Right lobe of liver (tissue), 4 donors: ENCODE measurements at regions not wholly inside any gene's neighbourhood (a gene's known extent, or its start where the extent isn't known, plus 50 kb on each side); places are given as distances from the start of the nearest gene placed in this dataset.

Experiments
- CTCF ChIP-seq, 4 donors: fragments of 200-600 bp in 3 of 4; fragments of 450-650 bp in 1 of 4; IDR thresholded peaks; one replicate each; pipeline versions ENCODE4 v1.5.1 to v1.8.0; 2016 to 2022; ENCODE audit warnings: antibody characterized with exemption in 4 of 4, mild to moderate bottlenecking in 2 of 4
- POLR2A ChIP-seq: fragments of 450-650 bp; IDR thresholded peaks from one replicate; pipeline ENCODE4 v1.6.1; 2017; ENCODE audit warnings: antibody characterized with exemption, mild to moderate bottlenecking
- donor health status: DM: no; HTN: no; CAD: no.
- donor health status: DM: no; HTN: no; CAD: no.
- donor health status: DM: no; HTN: yes; CAD: no.

- TF ChIP-seq CTCF (IDR thresholded peaks at IDR 0.05) (no peak), POLR2A (no peak)
These were observed 536.3 kb downstream of the IQCM start for GRCh38 chr4:149279331-149279730.
